ENCODE measurements at regions not wholly inside any gene's neighbourhood (a gene's known extent, or its start where the extent isn't known, plus 50 kb on each side); places are given as distances from the start of the nearest gene placed in this dataset.

GRCh38 chrX:128714425-128714824, 662.2 kb upstream of the ACTRT1 start:
- TF ChIP-seq, protein P1, sequence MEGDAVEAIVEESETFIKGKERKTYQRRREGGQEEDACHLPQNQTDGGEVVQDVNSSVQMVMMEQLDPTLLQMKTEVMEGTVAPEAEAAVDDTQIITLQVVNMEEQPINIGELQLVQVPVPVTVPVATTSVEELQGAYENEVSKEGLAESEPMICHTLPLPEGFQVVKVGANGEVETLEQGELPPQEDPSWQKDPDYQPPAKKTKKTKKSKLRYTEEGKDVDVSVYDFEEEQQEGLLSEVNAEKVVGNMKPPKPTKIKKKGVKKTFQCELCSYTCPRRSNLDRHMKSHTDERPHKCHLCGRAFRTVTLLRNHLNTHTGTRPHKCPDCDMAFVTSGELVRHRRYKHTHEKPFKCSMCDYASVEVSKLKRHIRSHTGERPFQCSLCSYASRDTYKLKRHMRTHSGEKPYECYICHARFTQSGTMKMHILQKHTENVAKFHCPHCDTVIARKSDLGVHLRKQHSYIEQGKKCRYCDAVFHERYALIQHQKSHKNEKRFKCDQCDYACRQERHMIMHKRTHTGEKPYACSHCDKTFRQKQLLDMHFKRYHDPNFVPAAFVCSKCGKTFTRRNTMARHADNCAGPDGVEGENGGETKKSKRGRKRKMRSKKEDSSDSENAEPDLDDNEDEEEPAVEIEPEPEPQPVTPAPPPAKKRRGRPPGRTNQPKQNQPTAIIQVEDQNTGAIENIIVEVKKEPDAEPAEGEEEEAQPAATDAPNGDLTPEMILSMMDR (IDR thresholded peaks at IDR 0.05; ENCODE audit: insufficient read depth, low read length, poor library complexity, severe bottlenecking) = no peak
- no peak for TF ChIP-seq EZH2phosphoT487 (conservative IDR thresholded peaks at IDR 0.05; ENCODE audit: low read length)

All from SU-DHL-6 (cell line).